Glomerular visceral epithelial cell (primary cell): ENCODE measurements at regions not wholly inside any gene's neighbourhood (a gene's known extent, or its start where the extent isn't known, plus 50 kb on each side); places are given as distances from the start of the nearest gene placed in this dataset.
"Not testable (repeated sequence)": the region's sequence is repeated elsewhere in the genome, so short reads cannot be mapped to it uniquely, and the experiment has no call there.

ENCODE experiments used
- DNase-seq: peaks from one replicate; pipeline ENCODE4 v3.0.0-alpha.2; 2016; ENCODE audit errors: extremely low spot score

DNA sequence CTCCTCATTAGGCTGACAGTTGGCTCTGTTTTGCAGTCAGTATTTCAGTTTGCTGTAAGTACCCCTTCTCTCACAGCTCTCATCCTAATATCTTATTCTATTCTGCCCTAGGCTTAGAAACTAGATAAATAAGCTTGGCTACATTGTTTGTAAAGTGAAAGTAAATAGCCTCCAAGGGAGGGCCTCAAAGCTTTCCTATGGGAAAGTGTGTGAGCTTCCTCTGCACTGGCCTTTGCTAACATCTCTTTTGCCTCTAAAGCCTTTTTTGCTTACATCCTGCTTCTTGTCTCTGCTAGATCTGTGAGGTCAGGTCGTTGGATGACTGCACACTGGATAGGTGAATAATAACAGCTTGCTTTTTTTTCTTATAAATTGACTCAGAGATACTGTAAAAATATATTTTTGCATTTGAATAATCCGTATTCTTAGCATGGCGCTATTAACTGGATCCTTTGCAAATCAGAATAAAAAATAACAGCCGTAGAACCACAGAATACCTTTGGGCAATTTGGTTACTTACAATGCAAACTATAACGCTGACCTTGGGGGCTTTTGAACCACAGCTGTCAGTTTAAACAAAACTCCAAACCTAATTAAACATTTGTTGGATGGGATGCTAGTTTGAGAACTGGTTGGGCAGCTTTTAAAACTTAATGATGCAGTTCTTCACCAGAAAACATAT lies 55.1 kb downstream of the TTC6 start:
- no peak for DNase-seq

DNA sequence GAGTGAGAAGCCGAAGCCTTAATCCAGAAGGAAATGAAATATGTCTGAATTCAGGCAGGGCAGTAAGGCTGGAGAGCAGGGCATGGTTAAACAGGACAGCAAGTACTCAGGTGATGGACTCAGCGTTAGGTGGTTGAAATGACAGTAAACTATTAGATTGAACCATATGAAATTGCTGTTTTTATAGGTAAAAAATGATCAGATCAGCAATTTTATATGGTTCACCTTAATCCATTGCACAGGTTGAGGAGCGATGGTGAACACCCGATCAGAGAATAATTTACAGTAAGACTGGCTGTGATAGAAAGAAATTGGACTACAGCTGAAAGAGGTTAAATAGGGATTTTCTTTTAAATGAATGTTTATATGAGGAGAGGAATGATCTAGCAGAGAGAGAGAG lies 56.6 kb downstream of the TTC6 start:
- DNase-seq: no peak

DNA sequence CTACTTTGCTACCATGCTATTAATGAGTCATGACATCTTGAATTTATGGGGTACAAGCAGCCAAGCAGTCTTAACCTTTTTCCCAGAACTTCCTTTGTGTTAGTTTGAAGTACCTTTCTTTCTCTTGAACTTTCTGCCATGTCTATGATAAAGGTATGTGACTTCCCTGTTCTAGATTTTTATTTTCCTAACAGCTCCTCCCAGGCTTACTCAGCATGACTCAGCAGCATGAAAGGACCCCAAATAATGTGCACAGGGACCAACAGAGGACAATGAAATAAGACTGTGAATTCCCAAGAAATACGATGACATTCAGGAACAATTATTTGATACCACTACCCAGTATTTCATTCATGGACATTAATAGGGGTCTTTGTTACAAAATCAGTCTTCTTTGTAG lies 60.0 kb downstream of the TTC6 start:
- no peak for DNase-seq

DNA sequence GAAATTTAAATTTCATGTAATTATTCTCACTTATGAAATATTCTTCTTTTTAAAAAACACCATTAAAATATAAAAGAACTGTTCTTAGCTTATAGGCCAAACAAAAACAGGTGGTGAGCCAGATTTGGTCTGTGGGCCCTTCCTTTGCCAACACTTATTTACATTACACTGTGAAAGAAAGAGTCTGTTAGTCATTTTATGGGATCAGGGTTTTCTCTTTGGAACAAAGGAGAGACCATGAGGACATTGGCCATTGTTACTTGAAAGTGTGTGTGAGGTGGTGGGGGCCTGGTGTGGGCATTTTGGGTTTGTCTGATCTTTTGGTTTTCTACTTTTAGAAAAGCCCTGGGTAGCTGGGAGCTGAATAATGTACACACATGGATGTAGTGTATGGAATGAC lies 62.7 kb downstream of the TTC6 start:
- DNase-seq: no peak

DNA sequence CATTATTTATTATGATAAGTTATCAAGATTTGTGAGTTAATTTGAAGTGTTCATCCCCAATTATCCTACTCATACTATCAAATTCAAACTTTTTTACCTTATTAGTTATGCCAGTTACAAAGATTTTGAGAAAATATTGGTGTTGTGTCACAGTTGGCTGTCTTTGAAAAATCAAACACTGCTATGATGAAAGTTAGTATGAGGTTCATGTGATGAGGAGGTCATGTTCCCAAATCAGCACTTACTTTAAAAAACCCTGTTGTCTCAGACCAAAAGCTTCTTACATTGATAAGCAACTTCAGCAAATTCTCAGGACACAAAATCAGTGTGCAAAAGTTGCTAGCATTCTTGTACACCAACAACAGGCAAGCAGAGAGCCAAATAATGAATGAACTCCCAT lies 68.1 kb downstream of the TTC6 start:
- DNase-seq: no peak

DNA sequence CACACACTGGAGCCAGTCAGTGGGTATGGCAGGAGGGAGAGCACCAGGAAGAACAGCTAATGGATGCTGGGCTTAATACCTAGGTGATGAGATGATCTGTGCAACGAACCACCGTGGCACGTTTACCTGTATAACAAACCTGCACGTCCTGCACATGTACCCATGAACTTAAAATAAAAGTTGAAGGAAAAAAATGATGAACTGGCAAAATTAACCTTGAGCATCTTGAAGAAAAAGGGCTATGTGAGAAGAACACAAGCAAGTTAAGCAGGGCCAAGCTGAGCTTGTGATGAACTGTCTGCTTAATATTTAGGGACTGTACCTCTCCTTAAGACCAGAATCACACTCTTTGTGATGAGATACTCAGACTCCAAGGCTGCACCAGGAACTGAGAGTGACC lies 70.0 kb downstream of the TTC6 start:
- DNase-seq: no peak

DNA sequence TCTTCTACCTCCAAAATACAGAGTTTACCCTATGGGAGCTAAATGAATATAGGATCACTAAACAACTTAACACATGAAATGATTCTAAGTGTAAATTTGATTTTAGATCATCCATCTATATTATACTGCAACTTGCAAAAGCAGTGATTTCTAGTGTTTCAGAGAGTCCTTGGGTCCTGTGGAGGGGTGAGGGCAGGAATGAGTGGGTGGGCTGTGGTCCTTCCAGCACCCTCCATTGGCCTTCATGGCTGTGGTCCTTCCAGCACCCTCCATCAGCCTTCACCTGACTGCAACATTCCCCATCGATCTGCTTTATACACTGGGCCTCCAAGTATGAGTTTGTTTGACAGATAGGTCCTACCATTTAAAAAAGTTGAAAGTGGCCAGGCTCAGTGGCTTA lies 70.5 kb downstream of the TTC6 start:
- DNase-seq: no peak

DNA sequence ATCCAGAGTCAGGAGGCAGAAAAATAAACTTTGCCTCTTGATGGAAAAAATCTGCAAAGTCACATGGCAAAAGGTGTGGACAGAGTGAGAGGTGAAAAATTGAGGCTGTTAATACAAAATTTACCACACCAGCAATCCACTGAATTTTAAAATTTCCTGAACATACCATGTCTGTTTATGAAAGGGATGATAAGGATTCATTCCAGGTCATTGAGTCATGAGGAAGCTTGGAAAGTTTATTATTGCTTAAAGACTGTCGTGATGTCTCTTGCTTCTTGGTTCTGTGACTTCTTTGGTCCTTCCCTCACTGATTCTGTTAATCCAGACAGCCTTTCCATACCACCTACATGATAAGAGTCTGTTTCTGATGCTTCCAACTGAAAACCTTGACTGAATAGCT lies 73.2 kb downstream of the TTC6 start:
- DNase-seq: no peak

DNA sequence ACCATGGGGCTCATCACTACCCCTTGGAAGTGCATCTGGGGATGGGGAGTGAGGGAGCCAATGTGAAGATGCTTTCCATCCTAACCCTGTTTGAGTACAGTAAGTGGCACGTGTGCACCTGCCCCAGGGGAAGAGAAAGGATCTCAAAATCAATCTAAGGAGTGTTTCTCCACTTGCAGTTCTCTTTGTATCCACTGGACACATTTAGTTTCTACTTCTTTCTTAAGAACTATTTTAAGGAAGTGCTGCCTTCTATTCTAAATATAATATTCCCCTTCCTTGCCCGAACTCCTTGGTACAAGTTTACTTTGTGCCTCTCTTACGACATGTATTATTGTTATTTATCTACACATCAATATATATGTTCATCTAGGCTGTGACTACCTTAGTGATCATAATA lies 73.8 kb downstream of the TTC6 start:
- DNase-seq: no peak

DNA sequence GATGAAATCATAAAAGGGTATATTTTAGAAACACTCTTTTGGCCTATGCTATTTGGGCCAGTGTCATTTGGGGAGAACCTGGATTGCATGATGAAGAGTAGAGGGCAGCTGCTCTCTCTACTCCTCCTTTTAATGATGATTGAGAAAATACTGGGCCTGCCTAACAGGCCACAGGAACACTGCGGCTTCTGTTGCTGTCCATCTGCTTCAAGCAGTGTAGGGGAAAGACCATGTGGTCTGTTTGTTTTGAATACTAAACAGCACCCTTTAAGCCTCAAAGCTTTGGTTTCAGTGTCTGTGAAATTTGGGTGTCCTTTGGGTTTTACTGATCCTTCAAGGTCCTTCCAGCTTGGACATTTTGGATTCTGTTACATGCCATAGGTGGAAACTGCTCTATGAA lies 78.0 kb downstream of the TTC6 start:
- no peak for DNase-seq

DNA sequence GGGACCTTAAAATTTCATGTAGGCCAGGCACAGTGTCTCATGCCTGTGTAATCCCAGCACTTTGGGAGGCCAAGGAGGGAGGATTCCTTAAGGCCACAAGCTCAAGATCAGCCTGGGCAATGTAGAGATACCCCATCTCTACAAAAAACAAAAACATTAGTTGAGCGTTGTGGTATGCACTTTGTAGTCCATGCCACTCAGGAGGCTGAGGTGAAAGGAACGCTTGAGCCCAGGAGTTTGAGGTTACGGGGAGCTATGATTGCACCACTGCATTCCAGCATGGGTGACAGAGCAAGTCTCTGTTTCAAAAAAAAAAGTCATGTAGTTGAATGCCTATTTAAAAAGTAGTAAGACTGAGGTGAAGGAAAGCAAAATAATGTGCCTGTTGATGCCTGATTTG lies 83.5 kb downstream of the TTC6 start:
- peak; percentile 38 for DNase-seq

DNA sequence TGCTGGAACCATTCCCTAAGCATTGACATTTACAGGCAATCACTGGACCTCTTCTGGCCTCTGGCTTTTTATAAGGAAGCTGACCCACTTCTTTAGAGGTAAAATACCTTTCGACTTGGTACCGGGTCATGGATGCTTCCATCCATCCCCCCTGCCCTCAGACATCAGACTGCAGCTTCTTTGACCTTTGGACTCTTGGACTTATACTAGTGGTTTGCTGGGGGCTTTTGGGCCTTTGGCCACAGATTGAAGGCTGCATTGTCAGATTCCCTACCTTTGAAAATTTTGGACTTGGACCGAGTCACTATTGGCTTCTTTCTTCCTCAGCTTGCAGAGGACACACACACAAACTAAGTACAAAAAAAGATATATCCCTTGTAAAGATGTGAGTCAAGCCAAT lies 86.1 kb downstream of the TTC6 start:
- DNase-seq: no peak

DNA sequence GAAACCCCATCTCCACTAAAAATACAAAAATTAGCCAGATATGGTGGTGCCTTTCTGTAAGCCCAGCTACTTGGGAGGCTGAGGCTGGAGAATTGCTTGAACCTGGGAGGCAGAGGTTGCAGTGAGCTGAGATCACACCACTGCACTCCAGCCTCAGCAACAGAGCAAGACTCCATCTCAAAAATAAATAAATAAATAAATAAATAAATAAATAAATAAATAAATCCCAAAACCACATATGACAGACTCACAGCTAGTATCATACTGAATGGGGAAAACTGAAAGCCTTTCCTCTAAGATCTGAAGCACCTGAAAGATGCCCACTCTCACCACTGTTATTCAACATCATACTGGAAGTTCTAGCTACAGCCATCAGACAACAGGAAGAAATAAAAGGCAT lies 97.3 kb downstream of the TTC6 start:
- not testable (repeated sequence) for DNase-seq

DNA sequence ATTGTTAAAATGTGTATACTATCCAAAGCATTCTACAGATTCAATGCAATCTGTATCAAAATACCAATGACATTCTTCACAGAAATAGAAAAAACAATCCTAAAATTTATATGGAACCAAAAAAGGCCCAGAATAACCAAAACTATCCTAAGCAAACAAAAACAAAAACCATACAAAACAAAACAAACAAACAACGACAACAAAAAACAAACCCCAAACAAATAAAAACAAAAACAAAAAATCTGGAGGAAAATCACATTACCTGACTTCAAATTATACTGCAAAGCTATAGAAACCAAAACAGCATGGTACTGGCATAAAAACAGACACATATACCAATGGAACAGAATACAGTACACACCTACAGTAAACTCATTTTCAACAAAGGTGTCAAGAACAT lies 98.0 kb downstream of the TTC6 start:
- not testable (repeated sequence) for DNase-seq

DNA sequence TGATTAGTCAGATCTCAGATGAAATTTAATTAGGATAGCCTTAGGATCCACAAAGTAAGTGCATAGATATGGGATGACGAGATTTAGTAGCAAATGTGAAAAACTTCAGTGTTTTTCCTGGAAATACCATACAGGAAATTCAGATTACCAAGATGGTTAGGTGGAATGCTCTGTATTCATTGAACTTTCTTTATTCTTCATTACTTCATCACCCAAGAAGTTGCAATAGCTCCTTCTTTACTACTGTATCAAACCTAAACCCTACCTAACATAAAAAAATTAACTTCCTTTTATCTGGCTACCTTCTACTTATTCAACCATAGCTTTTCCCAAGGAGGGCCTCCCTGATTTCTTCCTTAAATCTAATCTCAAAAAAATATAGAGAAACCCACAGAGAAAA lies 100.4 kb downstream of the TTC6 start:
- peak; percentile 38 for DNase-seq

DNA sequence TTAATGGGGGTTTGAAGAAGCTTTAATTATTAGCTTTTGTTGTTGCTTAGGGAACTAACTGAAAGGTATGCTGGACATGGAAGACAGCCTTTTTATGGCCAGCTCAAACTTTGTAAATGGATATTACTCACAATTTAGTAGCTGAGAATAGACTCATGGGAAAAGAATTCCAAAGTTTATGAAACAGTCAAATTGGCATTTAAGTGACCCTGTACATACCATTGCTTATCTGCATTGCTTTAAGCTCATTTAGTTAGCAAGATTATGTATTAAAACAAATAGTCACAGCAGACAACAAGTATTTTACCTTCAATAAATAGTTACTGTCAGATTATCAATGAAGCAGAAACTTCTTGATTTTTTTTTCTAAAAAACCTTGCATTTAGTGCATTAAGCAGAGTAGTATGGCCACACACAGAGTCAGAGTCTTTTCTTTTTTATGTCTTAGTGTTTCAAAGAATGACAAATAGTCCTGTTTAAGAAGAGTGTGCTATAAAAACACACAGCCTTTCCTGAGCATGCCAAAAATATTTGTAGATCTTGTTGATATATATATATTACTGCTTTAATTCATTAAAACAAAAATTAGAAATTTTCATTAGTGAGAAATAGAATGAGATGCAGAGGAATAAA lies 102.2 kb downstream of the TTC6 start:
- peak; percentile 60 for DNase-seq

DNA sequence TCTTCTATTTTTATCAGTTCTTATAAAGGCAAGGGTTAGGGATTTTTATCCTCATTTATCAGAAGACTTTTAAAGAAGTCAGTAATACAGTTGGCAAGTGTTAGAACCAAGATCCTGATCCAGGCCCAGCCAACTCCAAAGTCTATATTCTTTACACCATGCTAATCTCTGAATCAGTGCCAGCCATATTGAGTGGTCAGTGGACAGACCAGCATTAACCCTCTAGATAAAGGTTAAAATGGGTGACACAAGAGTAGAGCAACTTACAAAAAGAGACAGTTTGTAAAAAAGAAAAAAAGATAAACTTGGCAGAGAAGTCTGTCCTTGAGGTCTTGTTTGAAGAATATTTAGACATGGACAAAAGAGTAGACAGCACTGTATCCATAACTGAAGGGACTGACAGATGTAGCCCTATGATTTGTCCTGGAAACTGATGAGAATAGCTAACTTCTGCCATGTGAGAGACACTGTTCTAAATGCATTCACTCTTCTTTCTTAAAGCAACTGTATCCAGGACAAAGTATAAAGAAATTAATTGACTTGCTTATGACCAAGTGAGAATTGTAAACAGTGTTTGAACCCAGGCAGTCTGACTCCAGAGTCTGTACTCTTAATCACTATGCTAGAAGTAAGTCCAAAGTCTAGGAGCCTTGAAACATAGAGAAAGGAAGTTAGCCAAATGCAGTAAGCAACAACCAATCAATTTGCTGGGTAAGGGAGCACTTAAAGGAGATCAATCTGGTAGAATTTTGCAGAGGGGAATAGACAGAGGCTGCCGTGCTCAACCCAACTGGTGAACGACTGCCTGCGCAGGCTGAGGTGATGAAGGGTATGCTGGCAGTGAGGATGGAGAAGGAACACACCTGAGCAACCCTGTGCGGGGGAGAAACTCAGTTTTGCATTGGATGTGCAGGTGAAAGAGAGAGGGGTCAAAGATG lies 103.7 kb downstream of the TTC6 start:
- no peak for DNase-seq

DNA sequence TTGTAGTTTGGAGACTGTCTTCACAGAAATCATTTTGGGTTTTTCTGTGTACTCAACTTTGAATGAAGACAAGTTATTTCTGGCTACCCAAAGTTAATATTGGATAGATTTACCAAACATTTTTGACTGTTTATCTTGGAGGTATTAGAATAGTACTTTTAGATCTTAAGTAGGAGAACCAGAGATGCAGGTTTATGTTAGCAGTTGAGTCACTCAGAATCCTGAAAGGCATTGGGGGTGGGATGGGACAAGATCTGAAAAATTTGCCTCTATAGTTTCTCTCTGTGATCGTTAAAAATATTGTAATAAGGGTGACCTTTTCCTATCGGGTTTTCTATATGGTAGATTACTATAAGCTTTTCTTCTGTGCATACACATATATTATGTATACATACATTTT lies 112.3 kb downstream of the TTC6 start:
- no peak for DNase-seq

DNA sequence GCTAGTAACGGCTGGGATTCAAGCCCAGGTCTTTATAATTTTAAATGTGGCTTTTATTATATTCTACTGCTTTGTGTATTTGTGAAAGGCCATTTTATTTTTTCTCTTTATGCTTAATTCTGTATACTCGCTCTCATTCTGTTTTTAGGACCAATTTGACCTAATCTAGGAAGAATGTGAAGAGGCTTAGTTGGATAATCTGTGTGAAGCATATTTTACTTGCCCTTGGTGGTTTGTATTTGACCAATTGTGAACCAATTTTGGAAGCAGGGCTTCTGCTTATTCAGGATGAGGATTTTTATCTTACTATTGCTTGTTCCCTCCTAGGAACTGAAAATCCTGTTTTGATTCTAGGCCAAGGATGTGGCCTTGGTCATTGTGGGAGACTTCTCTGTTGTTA lies 113.1 kb downstream of the TTC6 start:
- no peak for DNase-seq

DNA sequence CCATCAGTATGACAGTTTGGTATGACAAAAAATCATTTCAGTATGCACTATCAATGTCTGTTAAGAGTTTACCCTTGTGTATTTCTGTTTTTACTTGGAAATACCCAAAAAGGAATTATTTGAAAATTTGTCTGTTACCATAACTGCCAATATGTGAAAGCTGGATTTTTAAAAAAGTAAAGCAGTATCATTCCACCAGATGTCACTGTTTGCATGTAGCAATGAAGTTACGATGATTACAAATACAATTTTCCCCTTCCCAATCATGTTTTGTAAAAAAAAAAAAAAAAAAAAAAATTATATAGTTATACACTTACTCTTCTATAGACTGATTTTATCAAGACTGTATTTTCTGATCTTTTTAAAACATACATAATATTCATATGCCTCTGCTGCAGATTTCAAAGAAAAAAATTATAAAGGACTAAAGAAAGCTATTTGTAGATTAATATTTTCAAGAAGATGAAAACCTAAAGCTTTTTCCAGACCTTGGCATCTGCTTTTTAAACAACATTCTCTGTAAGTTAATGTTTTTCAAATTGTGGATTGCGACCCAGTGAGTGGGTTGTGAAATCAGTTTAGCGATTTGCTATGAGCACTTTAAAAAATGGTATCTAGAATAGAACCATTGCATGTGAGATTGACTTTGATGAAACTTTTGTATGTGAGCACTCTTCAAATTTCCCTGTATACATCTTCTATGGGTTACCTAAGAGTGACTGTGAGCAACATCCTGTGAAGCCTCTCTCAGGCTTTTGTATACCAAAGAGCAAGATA lies 114.2 kb downstream of the TTC6 start:
- DNase-seq: peak; percentile 12

DNA sequence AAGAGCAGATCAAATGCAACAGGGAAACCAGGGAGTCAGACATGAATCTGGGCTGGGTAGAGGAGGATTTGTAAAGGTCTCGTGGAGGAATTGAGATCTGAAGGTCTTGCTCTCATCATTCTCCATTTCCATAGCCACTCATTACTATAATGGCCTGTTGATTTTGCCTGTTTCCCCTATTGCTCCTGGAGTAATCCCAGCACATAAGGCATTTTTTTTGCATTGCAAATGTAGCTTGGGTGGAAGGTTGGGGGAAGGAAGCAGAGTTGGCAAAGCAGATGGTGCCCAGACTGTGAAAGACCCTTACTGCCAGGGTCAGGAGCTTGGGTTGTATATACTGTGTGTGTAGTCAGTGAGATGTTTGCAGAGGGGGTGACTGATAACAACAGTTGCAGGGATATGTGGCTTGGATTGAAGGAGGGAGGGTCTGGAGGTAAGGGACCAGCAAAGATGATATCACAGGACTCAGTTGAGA lies 116.0 kb downstream of the TTC6 start:
- no peak for DNase-seq
